DMS153 (cell line): ENCODE measurements at regions not wholly inside any gene's neighbourhood (a gene's known extent, or its start where the extent isn't known, plus 50 kb on each side); places are given as distances from the start of the nearest gene placed in this dataset.

Source experiments
- DNase-seq: peaks from one replicate; lab custom pipeline; 2025; lab: John Stamatoyannopoulos, UW

DNA sequence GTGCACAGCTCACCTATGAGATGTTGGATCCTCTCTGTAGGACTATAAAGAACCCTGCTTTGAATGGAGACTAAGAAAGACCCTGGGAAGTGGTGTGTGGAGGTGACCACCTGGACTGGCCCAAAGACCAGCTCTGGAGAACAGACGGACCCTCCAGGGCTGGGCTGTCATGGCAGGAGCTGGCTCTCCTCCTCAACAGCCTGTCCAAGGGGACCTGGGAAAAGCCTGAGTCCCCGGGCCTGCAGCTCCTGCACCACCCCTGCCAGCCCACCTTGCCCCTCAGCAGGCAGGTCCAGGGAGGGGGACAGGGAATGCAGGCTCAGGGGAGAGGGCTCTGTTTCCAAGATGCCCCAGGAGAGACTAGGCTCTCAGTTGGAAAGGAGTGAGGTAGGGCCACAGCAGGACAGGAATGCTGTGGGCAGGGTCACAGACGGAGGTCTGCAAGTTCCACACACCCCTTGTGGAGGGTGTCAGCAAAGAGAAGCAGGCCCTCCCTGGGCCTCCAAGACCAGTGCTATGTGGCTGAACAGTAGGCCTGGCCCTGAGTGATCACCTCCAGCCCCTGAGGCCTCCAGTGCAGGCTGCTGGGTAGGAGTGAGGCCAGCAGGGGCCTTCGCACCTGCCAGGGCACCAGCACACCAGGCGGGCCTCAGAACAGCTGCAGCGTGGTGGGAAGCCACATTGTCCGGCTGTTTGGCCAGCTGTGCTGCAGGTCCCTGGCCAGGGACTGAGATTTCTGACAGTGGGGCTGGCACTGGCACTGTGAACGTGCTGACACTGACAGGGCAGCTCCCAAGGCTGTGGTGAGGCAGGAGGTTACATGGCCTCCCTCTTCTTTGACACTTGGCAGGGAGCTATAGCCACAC lies 86.4 kb upstream of the OTOS start:
- DNase-seq: no peak

- DNase-seq: no peak
Observed at GRCh38 chr2:240227538-240228428, 87.3 kb upstream of the OTOS start.

DNA sequence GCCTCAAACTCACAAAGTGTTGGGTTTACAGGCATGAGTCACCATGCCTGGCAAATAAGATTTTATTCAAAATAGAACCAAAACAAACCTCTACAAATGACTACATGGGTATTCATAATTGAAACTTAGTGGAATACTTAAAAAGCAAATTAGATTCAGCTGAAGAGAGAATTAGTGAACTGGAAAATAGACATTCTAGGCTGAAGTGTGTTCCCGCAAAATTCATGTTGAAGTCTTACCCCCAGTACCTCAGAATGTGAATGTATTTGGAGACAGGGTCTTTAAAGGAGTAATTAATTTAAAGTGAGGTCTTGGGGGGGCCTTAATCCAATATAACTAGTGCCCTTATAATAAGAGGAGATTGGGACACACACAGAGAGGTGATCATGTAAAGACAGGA lies 88.5 kb upstream of the OTOS start:
- DNase-seq: no peak

- DNase-seq: no peak
Observed at GRCh38 chr2:240229603-240230235, 89.3 kb upstream of the OTOS start.

DNA sequence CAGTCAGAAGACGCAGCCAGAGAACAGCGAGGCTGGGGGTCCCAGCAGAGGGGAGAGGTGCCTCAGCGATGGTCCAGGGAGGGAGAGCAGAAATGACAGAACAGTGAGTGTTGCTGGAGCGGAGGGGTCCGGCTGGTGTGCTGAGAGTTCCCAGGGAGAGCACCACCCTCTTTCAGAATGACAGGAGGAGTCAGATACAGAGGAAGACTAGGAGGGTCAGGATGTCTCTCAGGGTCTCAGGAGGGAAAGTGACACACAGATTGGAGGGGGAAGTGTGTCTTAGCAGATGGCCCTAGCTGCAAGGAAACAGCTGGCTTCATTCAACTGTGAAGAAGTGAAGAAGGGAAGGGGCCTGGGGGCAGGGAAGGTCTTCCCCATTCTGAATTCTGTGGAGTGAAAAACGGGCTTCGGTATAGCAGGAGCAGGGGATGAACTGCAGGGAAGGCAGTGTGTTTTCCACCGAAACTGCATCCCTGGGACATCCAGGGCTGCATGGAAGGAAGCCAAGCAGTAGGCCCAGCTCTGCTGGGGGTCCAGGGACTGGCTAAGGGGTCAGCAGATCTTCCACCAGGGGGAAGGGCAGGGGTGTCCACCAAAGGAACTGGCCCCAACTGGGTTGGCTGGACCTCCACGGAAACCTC lies 90.0 kb upstream of the OTOS start:
- no peak for DNase-seq

- DNase-seq: no peak
Observed at GRCh38 chr2:240231838-240232244, 91.4 kb upstream of the OTOS start.

DNA sequence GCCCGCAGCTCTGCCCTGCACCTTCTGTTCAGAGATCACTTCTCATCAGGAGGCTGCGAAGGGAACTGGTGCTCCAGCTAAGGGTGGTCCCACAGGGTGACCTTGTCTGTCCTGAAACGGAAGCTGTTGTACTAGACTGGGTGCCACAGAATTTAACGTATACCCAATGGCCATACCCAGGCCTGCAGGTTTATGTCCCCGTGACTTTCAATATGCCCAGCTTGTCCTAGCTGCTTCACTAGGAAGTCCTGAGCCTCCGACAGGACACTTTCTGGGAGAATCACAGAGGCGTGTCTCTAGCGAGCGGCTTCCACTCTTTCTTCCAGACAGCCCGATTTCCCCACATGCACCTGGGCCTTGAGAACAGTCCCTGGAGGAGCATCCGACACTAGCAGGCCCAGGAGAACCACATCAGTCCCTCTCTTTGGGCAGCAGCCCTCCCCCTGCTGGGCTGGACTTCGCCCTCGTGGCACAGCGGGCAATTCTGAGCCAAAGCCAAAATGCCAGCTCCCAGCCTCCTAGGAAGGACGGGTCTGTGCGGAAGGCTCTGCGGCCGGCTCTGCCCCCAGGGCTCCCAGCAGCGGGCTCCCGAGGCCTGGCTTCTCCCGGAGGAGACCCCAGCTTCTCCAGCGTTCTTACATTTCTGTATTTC lies 91.9 kb upstream of the OTOS start:
- DNase-seq: no peak

GRCh38 chr2:240232961-240233884 lies 92.8 kb upstream of the OTOS start:
- peak; percentile 78 for DNase-seq

DNA sequence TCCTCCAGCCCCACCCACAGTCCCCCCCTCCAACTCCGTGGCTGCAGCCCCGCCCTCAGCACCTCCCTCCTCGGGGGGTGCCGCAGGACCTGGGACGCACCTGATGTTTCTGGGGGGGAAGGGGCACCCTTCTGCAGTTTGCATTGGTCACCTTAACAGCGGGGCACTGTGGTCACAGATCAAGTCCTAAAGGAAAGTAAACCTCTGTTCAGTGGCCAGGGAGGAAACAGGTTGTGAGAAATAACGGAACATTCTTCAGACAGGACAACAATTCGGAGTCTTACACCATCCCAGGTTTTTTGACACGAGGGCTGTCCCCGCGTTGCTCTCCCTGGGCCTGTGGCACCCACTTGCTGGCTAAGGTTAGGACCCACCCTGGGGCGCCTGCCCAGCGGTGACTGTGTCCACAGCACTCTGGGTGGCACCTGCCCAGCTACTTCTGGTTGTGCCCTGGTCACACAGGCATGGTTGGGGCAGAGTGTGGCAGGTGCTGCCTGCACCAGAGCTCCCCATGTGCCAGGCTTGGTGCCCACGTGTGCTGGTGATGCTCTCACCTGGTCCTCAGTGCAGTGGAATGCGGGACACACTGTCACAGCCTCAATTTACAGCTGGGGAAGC lies 93.5 kb upstream of the OTOS start:
- DNase-seq: no peak

GRCh38 chr2:240234503-240234951 lies 94.1 kb upstream of the OTOS start:
- no peak for DNase-seq

DNA sequence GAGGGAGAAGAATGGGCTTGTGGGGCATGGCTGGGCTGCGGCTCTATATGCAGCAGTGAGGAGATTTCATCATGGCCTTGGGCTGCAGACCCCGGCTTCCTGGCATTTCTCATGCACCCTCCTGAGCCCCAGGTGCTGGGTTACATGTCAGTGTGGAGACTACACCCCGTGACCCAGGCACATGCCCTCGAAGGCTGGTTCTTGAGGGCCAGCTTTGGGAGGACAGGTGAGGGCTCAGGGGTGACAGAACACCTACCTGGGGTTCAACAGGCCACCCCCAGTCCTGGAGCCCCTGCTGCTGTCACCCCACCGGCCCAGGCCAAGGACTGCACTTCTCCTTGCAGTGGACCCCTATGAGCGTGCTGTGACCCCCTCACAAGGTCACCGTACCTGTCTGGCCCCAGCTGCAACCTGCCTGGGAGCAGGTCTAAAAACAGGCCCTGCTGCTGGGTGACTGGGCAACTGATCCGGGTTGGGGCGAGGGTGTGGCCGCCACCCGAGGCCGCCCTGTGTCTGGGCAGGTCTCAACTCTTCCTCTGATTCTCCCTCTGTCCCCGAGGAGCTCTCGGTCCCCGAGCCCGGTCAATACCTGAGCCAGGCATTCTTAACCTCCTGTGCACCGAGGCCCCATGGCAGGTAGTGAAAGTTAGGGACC lies 94.8 kb upstream of the OTOS start:
- no peak for DNase-seq

- DNase-seq: no peak
Observed at GRCh38 chr2:240235811-240236210, 95.4 kb upstream of the OTOS start.

DNA sequence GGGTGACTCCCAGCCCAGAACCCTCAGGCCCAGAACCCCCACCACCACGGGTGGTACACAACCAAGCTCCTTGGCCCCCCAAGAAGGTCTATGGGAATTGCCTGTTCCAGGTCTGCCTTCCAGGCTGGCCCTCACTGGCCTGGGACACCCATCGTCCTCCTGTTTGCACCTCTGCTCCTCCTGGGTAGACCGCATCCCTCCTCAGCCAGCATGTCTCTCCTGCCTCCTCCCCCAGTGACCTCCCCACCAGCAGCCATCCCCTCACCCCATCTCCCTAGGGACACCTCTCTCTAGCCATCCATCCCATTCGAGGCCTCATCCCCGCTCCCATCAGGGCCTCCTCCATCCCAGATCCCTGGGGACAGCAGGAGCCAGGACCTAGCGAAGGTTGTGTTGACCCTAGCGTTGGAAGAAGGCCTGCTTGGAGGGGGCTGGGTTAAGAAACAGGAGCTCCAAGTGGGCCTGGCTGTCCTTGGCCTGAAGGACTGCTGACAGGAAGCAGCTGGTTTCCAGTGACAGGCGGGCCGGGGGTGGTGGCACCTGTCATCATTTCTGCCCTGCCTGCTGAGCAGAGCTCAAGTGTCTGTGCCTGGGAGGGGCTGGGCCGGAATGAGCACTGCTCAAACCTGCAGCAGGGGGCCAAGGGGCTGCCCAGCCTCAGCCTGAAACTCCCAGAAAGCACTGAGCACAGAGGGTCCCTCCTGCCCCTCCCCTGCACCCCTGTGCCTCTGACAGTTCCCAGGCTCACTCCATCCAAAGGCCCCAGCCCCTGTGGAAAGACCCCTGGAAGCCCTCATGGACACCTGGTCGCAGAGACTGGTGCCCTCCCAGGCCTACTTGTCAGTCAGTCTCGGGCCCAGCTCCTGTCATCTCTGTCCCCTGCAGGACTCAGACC lies 96.0 kb upstream of the OTOS start:
- DNase-seq: peak; percentile 74

DNA sequence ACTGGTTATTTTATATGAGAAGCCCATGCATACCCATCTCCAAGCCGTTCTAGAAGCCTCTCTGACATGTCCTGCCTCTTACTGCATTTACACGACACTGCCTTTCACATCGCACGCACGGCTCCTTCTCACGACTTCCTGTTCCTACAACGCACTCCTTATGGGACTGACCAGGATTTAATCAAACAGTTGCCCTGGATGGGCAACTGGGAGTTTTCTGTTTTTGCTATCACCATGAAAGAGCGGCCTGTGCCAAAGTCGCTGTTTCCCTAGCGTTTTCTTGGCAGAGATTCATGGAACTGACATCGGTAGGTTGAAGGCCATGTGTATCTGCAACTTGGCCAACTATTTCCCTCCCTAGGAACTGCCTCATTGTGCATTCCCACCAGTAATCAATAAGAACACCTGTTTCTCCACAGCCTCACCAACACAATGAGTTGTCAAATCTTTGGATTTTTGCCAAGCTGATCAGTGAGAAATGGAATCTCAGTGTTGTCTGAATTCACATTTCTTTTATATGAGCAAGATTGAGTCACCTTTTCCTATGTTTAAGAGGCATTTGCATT lies 97.2 kb upstream of the OTOS start:
- no peak for DNase-seq

DNA sequence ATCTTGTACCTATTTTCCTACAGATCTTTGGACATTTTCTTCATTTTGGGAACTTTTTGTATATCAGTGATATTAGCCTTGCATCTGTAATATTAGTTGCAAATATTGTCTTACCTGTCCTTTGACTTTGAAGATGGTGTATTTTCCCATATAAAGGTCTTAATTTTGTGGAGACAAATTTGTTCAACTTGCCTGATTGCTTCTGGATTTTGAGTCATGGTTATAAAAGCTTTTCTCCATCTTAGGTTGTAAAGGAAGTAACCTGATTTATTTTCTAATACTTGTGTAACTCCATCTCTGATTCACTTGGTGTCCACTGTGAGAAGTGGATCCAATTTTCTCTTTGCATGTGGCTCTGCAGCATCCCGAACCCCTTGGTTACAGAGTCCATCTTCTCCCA lies 97.7 kb upstream of the OTOS start:
- no peak for DNase-seq

- DNase-seq: no peak
Observed at GRCh38 chr2:240238786-240239185, 98.3 kb upstream of the OTOS start.

- DNase-seq: no peak
Observed at GRCh38 chr2:240239325-240239724, 98.9 kb upstream of the OTOS start.
